Activated CD8-positive, alpha-beta memory T cell treated with anti-CD3 and anti-CD28 coated beads for 48 hours (primary cell): ENCODE measurements at regions not wholly inside any gene's neighbourhood (a gene's known extent, or its start where the extent isn't known, plus 50 kb on each side); places are given as distances from the start of the nearest gene placed in this dataset.
"Not testable (repeated sequence)": the region's sequence is repeated elsewhere in the genome, so short reads cannot be mapped to it uniquely, and the experiment has no call there.

Experiments used
- DNase-seq, 3 experiments: peaks; one replicate each; pipeline ENCODE4 v3.0.0-alpha.2; 2020; ENCODE audit warnings: low read depth in 2 of 3, low spot score in 2 of 3

- no peak for DNase-seq
Observed at GRCh38 chr19:13652810-13653590, 111.3 kb upstream of the MRI1 start.

GRCh38 chr19:13646758-13647157 is 117.6 kb upstream of the MRI1 start:
- DNase-seq = no peak

GRCh38 chr19:13644645-13645044 is 119.7 kb upstream of the MRI1 start:
- no peak for DNase-seq

- no peak for DNase-seq
Observed at GRCh38 chr19:13640611-13641010, 123.7 kb upstream of the MRI1 start.

- DNase-seq = no peak
Observed at GRCh38 chr19:13639342-13639929, 124.9 kb upstream of the MRI1 start.

GRCh38 chr19:13637664-13638063 is 126.7 kb upstream of the MRI1 start:
- DNase-seq = no peak

- no peak for DNase-seq
Observed at GRCh38 chr19:13634658-13635057, 128.4 kb upstream of the CACNA1A start.

- no peak for DNase-seq
Observed at GRCh38 chr19:13633522-13633922, 127.2 kb upstream of the CACNA1A start.

- DNase-seq = no peak
Observed at GRCh38 chr19:13633109-13633508, 126.8 kb upstream of the CACNA1A start.

GRCh38 chr19:13632164-13632563 is 125.9 kb upstream of the CACNA1A start:
- DNase-seq = not testable (repeated sequence)

- DNase-seq = no peak
Observed at GRCh38 chr19:13629687-13630357, 123.5 kb upstream of the CACNA1A start.

GRCh38 chr19:13627531-13627930 is 121.3 kb upstream of the CACNA1A start:
- no peak for DNase-seq

GRCh38 chr19:13623716-13624710 is 117.7 kb upstream of the CACNA1A start:
- no peak for DNase-seq

- no peak for DNase-seq
Observed at GRCh38 chr19:13622766-13623715, 116.8 kb upstream of the CACNA1A start.

- peak; percentile 9 to 23 (median 12) for DNase-seq
Observed at GRCh38 chr19:13621413-13621812, 115.1 kb upstream of the CACNA1A start.

- no peak for DNase-seq
Observed at GRCh38 chr19:13619203-13619632, 112.9 kb upstream of the CACNA1A start.

GRCh38 chr19:13615890-13616289 is 109.6 kb upstream of the CACNA1A start:
- DNase-seq = no peak

GRCh38 chr19:13613447-13613846 is 107.2 kb upstream of the CACNA1A start:
- no peak for DNase-seq

- no peak for DNase-seq
Observed at GRCh38 chr19:13611596-13611995, 105.3 kb upstream of the CACNA1A start.
